ENCODE measurements at regions not wholly inside any gene's neighbourhood (a gene's known extent, or its start where the extent isn't known, plus 50 kb on each side); places are given as distances from the start of the nearest gene placed in this dataset.

DNA sequence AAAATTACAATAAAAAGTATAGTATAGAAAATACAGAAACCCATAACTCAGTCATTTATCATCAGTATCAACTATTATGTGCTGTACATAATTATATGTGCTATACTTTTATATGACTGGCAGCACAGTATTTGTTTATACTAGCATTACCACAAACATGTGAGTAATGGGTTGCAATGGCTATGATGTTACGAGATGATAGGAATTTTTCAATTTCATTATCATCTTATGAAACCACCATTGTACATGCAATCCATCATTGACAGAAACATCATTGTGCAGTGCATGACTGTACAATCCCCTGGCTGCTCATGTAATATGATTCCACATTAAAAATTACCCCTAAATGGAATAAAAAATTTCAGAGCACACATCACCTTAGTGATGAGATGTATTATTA lies 55.7 kb upstream of the TMEM229A start (continued):
- TF ChIP-seq, protein P1, sequence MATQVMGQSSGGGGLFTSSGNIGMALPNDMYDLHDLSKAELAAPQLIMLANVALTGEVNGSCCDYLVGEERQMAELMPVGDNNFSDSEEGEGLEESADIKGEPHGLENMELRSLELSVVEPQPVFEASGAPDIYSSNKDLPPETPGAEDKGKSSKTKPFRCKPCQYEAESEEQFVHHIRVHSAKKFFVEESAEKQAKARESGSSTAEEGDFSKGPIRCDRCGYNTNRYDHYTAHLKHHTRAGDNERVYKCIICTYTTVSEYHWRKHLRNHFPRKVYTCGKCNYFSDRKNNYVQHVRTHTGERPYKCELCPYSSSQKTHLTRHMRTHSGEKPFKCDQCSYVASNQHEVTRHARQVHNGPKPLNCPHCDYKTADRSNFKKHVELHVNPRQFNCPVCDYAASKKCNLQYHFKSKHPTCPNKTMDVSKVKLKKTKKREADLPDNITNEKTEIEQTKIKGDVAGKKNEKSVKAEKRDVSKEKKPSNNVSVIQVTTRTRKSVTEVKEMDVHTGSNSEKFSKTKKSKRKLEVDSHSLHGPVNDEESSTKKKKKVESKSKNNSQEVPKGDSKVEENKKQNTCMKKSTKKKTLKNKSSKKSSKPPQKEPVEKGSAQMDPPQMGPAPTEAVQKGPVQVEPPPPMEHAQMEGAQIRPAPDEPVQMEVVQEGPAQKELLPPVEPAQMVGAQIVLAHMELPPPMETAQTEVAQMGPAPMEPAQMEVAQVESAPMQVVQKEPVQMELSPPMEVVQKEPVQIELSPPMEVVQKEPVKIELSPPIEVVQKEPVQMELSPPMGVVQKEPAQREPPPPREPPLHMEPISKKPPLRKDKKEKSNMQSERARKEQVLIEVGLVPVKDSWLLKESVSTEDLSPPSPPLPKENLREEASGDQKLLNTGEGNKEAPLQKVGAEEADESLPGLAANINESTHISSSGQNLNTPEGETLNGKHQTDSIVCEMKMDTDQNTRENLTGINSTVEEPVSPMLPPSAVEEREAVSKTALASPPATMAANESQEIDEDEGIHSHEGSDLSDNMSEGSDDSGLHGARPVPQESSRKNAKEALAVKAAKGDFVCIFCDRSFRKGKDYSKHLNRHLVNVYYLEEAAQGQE (IDR thresholded peaks at IDR 0.05; ENCODE audit: unreplicated experiment): no peak

DNA sequence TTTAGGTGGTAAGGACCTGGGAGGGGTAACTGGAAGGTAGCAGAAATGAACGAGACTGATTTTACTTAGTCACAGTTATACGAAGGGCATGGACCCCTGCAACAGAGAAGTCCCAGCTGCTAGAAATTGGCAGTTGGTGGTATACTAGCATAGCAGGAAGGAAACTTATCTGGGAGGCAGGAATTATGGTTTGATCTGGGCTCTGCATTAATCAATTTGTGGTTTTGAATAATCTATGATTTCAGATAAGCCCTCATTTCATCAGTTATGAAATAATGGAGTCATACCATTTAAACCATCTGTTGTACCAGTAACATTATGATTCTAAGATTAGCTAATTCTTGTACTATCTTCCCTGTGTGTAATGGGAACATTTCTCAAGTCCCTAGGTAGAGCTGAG lies 54.0 kb upstream of the TMEM229A start:
- ATAC-seq (no peak), DNase-seq (ENCODE audit: low spot score) (no peak)
- Histone ChIP-seq H3K27ac (ENCODE audit: low read depth) (no peak overlapping the region), H3K36me3 (ENCODE audit: insufficient read depth) (no peaks in the 10 kb centered on the region), H3K4me1 (ENCODE audit: insufficient read depth) (no peaks in the 10 kb centered on the region), H3K27me3 (ENCODE audit: insufficient read depth) (no peaks in the 10 kb centered on the region), H3K9me2 (ENCODE audit: insufficient read depth) (no peaks in the 10 kb centered on the region), H3K4me2 (no peak overlapping the region), H3F3A (replicated peaks; ENCODE audit: low read depth) (no peaks in the 10 kb centered on the region), H3K4me3 (no peak overlapping the region), H4K20me1 (replicated peaks; ENCODE audit: insufficient read depth) (no peaks in the 10 kb centered on the region), H2AFZ (no peak overlapping the region), H3K79me2 (replicated peaks; ENCODE audit: insufficient read depth) (no peaks in the 10 kb centered on the region)
- no peaks in the 10 kb centered on the region for H3K27me3 Mint-ChIP-seq (ENCODE audit: insufficient read depth, low read depth, poor library complexity)
- H3K4me3 Mint-ChIP-seq: no peak overlapping the region
- H3K4me1 Mint-ChIP-seq: no peaks in the 10 kb centered on the region
- no peaks in the 10 kb centered on the region for H3K36me3 Mint-ChIP-seq (ENCODE audit: low read depth)
- no peaks in the 10 kb centered on the region for H3K9me3 Mint-ChIP-seq
- no peak overlapping the region for H3K27ac Mint-ChIP-seq
- TF ChIP-seq EZH2phosphoT487 (IDR thresholded peaks at IDR 0.05; ENCODE audit: unreplicated experiment) (no peak), POLR2AphosphoS5 (IDR thresholded peaks at IDR 0.05; ENCODE audit: low read depth) (no peak), CREB1 (CRISPR knock-in tag; IDR thresholded peaks at IDR 0.05; ENCODE audit: low read depth) (no peak), EZH2 (IDR thresholded peaks at IDR 0.05; ENCODE audit: low read depth, unreplicated experiment) (no peak), ZNF114 (CRISPR knock-in tag; IDR thresholded peaks at IDR 0.05) (no peak), NANOG (IDR thresholded peaks at IDR 0.05; ENCODE audit: borderline replicate concordance) (no peak)
- TF ChIP-seq, protein P2, sequence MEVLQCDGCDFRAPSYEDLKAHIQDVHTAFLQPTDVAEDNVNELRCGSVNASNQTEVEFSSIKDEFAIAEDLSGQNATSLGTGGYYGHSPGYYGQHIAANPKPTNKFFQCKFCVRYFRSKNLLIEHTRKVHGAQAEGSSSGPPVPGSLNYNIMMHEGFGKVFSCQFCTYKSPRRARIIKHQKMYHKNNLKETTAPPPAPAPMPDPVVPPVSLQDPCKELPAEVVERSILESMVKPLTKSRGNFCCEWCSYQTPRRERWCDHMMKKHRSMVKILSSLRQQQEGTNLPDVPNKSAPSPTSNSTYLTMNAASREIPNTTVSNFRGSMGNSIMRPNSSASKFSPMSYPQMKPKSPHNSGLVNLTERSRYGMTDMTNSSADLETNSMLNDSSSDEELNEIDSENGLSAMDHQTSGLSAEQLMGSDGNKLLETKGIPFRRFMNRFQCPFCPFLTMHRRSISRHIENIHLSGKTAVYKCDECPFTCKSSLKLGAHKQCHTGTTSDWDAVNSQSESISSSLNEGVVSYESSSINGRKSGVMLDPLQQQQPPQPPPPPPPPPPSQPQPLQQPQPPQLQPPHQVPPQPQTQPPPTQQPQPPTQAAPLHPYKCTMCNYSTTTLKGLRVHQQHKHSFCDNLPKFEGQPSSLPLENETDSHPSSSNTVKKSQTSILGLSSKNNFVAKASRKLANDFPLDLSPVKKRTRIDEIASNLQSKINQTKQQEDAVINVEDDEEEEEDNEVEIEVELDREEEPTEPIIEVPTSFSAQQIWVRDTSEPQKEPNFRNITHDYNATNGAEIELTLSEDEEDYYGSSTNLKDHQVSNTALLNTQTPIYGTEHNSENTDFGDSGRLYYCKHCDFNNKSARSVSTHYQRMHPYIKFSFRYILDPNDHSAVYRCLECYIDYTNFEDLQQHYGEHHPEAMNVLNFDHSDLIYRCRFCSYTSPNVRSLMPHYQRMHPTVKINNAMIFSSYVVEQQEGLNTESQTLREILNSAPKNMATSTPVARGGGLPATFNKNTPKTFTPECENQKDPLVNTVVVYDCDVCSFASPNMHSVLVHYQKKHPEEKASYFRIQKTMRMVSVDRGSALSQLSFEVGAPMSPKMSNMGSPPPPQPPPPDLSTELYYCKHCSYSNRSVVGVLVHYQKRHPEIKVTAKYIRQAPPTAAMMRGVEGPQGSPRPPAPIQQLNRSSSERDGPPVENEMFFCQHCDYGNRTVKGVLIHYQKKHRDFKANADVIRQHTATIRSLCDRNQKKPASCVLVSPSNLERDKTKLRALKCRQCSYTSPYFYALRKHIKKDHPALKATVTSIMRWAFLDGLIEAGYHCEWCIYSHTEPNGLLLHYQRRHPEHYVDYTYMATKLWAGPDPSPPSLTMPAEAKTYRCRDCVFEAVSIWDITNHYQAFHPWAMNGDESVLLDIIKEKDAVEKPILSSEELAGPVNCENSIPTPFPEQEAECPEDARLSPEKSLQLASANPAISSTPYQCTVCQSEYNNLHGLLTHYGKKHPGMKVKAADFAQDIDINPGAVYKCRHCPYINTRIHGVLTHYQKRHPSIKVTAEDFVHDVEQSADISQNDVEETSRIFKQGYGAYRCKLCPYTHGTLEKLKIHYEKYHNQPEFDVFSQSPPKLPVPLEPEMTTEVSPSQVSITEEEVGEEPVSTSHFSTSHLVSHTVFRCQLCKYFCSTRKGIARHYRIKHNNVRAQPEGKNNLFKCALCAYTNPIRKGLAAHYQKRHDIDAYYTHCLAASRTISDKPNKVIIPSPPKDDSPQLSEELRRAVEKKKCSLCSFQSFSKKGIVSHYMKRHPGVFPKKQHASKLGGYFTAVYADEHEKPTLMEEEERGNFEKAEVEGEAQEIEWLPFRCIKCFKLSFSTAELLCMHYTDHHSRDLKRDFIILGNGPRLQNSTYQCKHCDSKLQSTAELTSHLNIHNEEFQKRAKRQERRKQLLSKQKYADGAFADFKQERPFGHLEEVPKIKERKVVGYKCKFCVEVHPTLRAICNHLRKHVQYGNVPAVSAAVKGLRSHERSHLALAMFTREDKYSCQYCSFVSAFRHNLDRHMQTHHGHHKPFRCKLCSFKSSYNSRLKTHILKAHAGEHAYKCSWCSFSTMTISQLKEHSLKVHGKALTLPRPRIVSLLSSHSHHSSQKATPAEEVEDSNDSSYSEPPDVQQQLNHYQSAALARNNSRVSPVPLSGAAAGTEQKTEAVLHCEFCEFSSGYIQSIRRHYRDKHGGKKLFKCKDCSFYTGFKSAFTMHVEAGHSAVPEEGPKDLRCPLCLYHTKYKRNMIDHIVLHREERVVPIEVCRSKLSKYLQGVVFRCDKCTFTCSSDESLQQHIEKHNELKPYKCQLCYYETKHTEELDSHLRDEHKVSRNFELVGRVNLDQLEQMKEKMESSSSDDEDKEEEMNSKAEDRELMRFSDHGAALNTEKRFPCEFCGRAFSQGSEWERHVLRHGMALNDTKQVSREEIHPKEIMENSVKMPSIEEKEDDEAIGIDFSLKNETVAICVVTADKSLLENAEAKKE (CRISPR knock-in tag; IDR thresholded peaks at IDR 0.05): no peak
- TF ChIP-seq, protein P3, sequence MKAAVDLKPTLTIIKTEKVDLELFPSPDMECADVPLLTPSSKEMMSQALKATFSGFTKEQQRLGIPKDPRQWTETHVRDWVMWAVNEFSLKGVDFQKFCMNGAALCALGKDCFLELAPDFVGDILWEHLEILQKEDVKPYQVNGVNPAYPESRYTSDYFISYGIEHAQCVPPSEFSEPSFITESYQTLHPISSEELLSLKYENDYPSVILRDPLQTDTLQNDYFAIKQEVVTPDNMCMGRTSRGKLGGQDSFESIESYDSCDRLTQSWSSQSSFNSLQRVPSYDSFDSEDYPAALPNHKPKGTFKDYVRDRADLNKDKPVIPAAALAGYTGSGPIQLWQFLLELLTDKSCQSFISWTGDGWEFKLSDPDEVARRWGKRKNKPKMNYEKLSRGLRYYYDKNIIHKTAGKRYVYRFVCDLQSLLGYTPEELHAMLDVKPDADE (IDR thresholded peaks at IDR 0.05): no peak
- TF ChIP-seq, protein P1 (IDR thresholded peaks at IDR 0.05; ENCODE audit: unreplicated experiment): no peak

All from GM23338 (cell line).